ENCODE measurements at regions not wholly inside any gene's neighbourhood (a gene's known extent, or its start where the extent isn't known, plus 50 kb on each side); places are given as distances from the start of the nearest gene placed in this dataset.

GRCh38 chr4:125722009-125722408 is 407.3 kb downstream of the FAT4 start:
- TF ChIP-seq POLR2AphosphoS5 (IDR thresholded peaks at IDR 0.05; ENCODE audit: low read depth, low read length): no peak
- no peak for TF ChIP-seq POLR2A (IDR thresholded peaks at IDR 0.05; ENCODE audit: low read depth, low read length)
- no peak for TF ChIP-seq TAF1 (IDR thresholded peaks at IDR 0.05; ENCODE audit: low read depth, low read length)
- no peak for TF ChIP-seq SPI1 (IDR thresholded peaks at IDR 0.05; ENCODE audit: low read depth, low read length)
